PC-3 (cell line): ENCODE measurements at regions not wholly inside any gene's neighbourhood (a gene's known extent, or its start where the extent isn't known, plus 50 kb on each side); places are given as distances from the start of the nearest gene placed in this dataset.

Experiments
- ATAC-seq: fragments of 200-7000 bp; cut with Tn5 transposase; 2 replicates; pipeline ENCODE4 v1.9.1; 2020; ENCODE audit warnings: mild to moderate bottlenecking, moderate library complexity
- BruUV-seq: library from RNA; stranded (reverse); fragments of 400-500 nt; replicated peaks from 2 replicates; lab custom pipeline; 2021; lab: Mats Ljungman, UMichigan
- CTCF ChIA-PET: fragments of 300-600 bp; sonication (Branson Sonifier 250); formaldehyde crosslinking; loops from one replicate; lab custom pipeline; 2022; ENCODE audit warnings: antibody characterized with exemption; lab: Charles Lee
- POLR2A ChIA-PET: fragments of 300-600 bp; sonication (Branson Sonifier 250); formaldehyde crosslinking; loops from one replicate; lab custom pipeline; 2022; ENCODE audit warnings: antibody characterized with exemption; ENCODE audit not compliant: unreplicated experiment; lab: Charles Lee
- DNase-seq: peaks from one replicate; pipeline ENCODE4 v3.0.0-alpha.2; 2015
- H2AFZ ChIP-seq: fragments of 300-600 bp; sonication (generic); 2 replicates; pipeline ENCODE4 v1.6.0; 2016; ENCODE audit warnings: antibody characterized with exemption, low read length
- H3F3A ChIP-seq: fragments of 300-600 bp; sonication (generic); one replicate; pipeline ENCODE4 v1.6.0; 2017; ENCODE audit warnings: antibody characterized with exemption, low read length, control low read depth, mild to moderate bottlenecking; ENCODE audit not compliant: unreplicated experiment
- H3K27ac ChIP-seq: fragments of 300-600 bp; sonication (generic); 2 replicates; pipeline ENCODE4 v1.5.1; 2016; ENCODE audit warnings: mild to moderate bottlenecking, low read length
- H3K27me3 ChIP-seq: fragments of 300-600 bp; sonication (generic); 2 replicates; pipeline ENCODE4 v1.6.1; 2016; ENCODE audit warnings: low read length, mixed read lengths
- H3K36me3 ChIP-seq: fragments of 300-600 bp; sonication (generic); 2 replicates; pipeline ENCODE4 v1.6.1; 2016; ENCODE audit warnings: low read depth, mixed run types, low read length, mixed read lengths
- H3K4me1 ChIP-seq: fragments of 300-600 bp; sonication (generic); 2 replicates; pipeline ENCODE4 v1.5.1; 2016; ENCODE audit warnings: low read length; ENCODE audit not compliant: insufficient read depth
- H3K4me2 ChIP-seq: fragments of 300-600 bp; sonication (generic); 2 replicates; pipeline ENCODE4 v1.6.0; 2016; ENCODE audit warnings: low read length
- H3K4me3 ChIP-seq: fragments of 300-600 bp; sonication (generic); 2 replicates; pipeline ENCODE4 v1.5.1; 2016; ENCODE audit warnings: mild to moderate bottlenecking, low read length, mixed read lengths
- H3K79me2 ChIP-seq: fragments of 300-600 bp; sonication (generic); 2 replicates; pipeline ENCODE4 v1.6.1; 2017; ENCODE audit warnings: low read length, mixed read lengths
- H3K9ac ChIP-seq: fragments of 300-600 bp; sonication (generic); 2 replicates; pipeline ENCODE4 v1.6.0; 2016; ENCODE audit warnings: mild to moderate bottlenecking, low read length
- H3K9me2 ChIP-seq: fragments of 300-600 bp; sonication (generic); replicated peaks from 2 replicates; pipeline ENCODE4 v1.6.1; 2016; ENCODE audit warnings: mixed run types, low read length, mixed read lengths
- H3K9me3 ChIP-seq: fragments of 300-600 bp; sonication (generic); 2 replicates; pipeline ENCODE4 v1.6.1; 2016; ENCODE audit warnings: low read length, mixed read lengths
- H4K20me1 ChIP-seq: fragments of 300-600 bp; sonication (generic); 2 replicates; pipeline ENCODE4 v1.6.1; 2016; ENCODE audit warnings: low read length, mixed read lengths
- EZH2 ChIP-seq: fragments of 300-600 bp; sonication (generic); IDR thresholded peaks from one replicate; pipeline ENCODE4 v1.6.1; 2017; ENCODE audit warnings: antibody characterized with exemption, mild to moderate bottlenecking, low read length; ENCODE audit not compliant: unreplicated experiment
- EZH2phosphoT487 ChIP-seq: fragments of 300-600 bp; sonication (generic); IDR thresholded peaks from 2 replicates; pipeline ENCODE4 v1.6.1; 2018; ENCODE audit warnings: mild to moderate bottlenecking, antibody characterized with exemption, low read length, borderline replicate concordance
- intact Hi-C: fragments of 100-400 bp; cut with micrococcal nuclease; formaldehyde crosslinking; loops from 2 replicates; pipeline ENCODE4 v1.9.0; 2023
- TF ChIP-seq, protein P1 (sequence below): fragments of 300-600 bp; sonication (generic); conservative IDR thresholded peaks from 2 replicates; pipeline ENCODE4 v1.5.1; 2017; ENCODE audit warnings: antibody characterized with exemption, low read depth, mild to moderate bottlenecking, low read length

DNA sequence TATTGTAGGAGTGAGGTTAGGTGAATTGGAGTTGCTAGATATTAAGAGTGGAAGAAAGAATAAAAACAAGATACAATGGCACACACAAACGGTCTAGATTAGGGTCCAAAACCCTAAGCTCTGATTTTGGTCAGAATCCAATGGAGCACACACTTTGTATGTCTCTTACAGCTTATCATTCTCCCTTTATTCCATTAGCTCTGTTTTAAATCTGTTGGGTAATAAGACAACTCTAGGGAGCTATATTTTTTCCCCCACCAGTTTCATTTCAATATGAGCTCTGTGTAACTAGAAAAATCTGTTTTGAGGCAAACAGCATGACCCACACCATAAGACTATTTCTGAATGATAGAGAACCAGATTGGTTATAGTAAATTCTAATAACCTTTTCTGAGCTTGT, 465.6 kb downstream of the ADGRL2 start:
- no peaks in the 10 kb centered on the region for H3F3A ChIP-seq
- H3K27ac ChIP-seq, result no peak overlapping the region
- ChIA-PET CTCF (no interaction called here), POLR2A (no interaction called here)
- no peak for DNase-seq
- H2AFZ ChIP-seq, result no peak overlapping the region
- no peaks in the 10 kb centered on the region for H3K9me3 ChIP-seq
- H3K36me3 ChIP-seq, result no peaks in the 10 kb centered on the region
- no peaks in the 10 kb centered on the region for H3K79me2 ChIP-seq
- intact Hi-C loops, result no loop called here
- H3K9me2 ChIP-seq, result no peaks in the 10 kb centered on the region
- H3K4me1 ChIP-seq, result no peaks in the 10 kb centered on the region
- no peaks in the 10 kb centered on the region for H3K27me3 ChIP-seq
- H3K4me2 ChIP-seq, result no peak overlapping the region
- H3K9ac ChIP-seq, result no peak overlapping the region
- no peak for ATAC-seq
- no peak overlapping the region for H3K4me3 ChIP-seq
- BruUV-seq, result no TSS peak
- H4K20me1 ChIP-seq, result no peaks in the 10 kb centered on the region
- no peak for TF ChIP-seq EZH2phosphoT487

DNA sequence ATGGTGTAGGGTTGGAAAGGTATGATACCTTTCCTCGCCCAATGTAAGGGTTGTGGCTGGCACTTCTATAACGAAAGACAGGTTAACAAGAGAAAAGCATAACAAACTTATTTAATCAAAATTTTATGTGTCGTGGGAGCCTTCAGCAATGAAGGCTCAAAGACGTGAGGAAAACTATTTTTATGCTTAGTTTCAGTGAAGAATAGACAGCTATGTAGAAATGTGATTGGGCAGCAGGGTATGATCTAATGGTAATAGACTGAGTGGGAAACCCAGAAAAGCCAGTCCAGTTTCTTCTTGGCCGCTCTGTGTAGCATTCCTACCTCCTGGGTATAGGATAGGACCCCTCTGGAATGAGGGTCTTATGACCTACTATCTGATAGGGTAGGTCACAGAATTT, 464.7 kb downstream of the ADGRL2 start:
- ChIA-PET POLR2A (no interaction called here), CTCF (no interaction called here)
- no peaks in the 10 kb centered on the region for H3K36me3 ChIP-seq
- H3K4me1 ChIP-seq, result no peaks in the 10 kb centered on the region
- TF ChIP-seq, protein P1, sequence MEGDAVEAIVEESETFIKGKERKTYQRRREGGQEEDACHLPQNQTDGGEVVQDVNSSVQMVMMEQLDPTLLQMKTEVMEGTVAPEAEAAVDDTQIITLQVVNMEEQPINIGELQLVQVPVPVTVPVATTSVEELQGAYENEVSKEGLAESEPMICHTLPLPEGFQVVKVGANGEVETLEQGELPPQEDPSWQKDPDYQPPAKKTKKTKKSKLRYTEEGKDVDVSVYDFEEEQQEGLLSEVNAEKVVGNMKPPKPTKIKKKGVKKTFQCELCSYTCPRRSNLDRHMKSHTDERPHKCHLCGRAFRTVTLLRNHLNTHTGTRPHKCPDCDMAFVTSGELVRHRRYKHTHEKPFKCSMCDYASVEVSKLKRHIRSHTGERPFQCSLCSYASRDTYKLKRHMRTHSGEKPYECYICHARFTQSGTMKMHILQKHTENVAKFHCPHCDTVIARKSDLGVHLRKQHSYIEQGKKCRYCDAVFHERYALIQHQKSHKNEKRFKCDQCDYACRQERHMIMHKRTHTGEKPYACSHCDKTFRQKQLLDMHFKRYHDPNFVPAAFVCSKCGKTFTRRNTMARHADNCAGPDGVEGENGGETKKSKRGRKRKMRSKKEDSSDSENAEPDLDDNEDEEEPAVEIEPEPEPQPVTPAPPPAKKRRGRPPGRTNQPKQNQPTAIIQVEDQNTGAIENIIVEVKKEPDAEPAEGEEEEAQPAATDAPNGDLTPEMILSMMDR, result no peak
- TF ChIP-seq EZH2, result no peak
- no peak for TF ChIP-seq EZH2phosphoT487
- no peak overlapping the region for H3K4me2 ChIP-seq
- no peaks in the 10 kb centered on the region for H3K9me2 ChIP-seq
- no peaks in the 10 kb centered on the region for H4K20me1 ChIP-seq
- H3K27ac ChIP-seq, result no peak overlapping the region
- no peak for DNase-seq
- no peaks in the 10 kb centered on the region for H3F3A ChIP-seq
- intact Hi-C loops, result no loop called here
- H3K79me2 ChIP-seq, result no peaks in the 10 kb centered on the region
- no peak overlapping the region for H3K4me3 ChIP-seq
- H3K9me3 ChIP-seq, result no peaks in the 10 kb centered on the region
- H2AFZ ChIP-seq, result no peak overlapping the region
- no peaks in the 10 kb centered on the region for H3K27me3 ChIP-seq
- BruUV-seq, result no TSS peak
- H3K9ac ChIP-seq, result no peak overlapping the region
- ATAC-seq, result no peak

DNA sequence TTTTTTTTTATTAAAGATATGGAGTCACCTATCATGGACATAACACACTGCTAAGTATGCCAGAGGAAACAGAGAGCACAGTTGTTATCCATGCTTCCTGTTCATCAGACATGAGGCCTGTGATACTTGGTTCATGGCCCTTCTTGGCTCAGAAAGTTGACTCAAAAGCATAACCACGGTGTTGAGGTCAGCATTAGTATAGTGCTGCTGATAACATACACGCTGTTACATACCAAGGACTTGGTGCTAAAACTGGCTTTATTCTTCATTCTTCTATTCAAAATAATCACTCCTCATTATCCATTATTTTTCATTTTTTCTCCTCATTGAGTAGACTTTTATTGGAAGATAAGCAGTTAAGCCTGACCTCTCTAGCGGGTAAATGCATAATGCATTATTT, 464.1 kb downstream of the ADGRL2 start:
- Histone ChIP-seq H3K27ac (no peak overlapping the region), H3K9me2 (no peaks in the 10 kb centered on the region), H4K20me1 (no peaks in the 10 kb centered on the region), H3K9me3 (no peaks in the 10 kb centered on the region), H3K4me2 (no peak overlapping the region), H2AFZ (no peak overlapping the region), H3K27me3 (no peaks in the 10 kb centered on the region), H3F3A (no peaks in the 10 kb centered on the region), H3K9ac (no peak overlapping the region), H3K79me2 (no peaks in the 10 kb centered on the region), H3K36me3 (no peaks in the 10 kb centered on the region), H3K4me1 (no peaks in the 10 kb centered on the region), H3K4me3 (no peak overlapping the region)
- intact Hi-C loops, result no loop called here
- ChIA-PET POLR2A (no interaction called here), CTCF (no interaction called here)
- no peak for TF ChIP-seq EZH2
- TF ChIP-seq EZH2phosphoT487, result no peak
- TF ChIP-seq, protein P1, result no peak
- no TSS peak for BruUV-seq
- DNase-seq (no peak), ATAC-seq (no peak)
